Duodenal mucosa (tissue), 2 donors: ENCODE measurements at regions not wholly inside any gene's neighbourhood (a gene's known extent, or its start where the extent isn't known, plus 50 kb on each side); places are given as distances from the start of the nearest gene placed in this dataset.

Source experiments
- H3K27ac ChIP-seq: one replicate; pipeline ENCODE4 v1.7.0; 2013; ENCODE audit warnings: low read depth, low read length
- H3K27me3 ChIP-seq, 2 donors: one replicate each; pipeline ENCODE4 v1.7.0; 2013; ENCODE audit warnings: low read length in 2 of 2, control low read depth in 1 of 2; ENCODE audit not compliant: insufficient read depth in 2 of 2, control insufficient read depth in 1 of 2
- H3K36me3 ChIP-seq, 2 donors: one replicate each; pipeline ENCODE4 v1.7.0; 2013; ENCODE audit warnings: low read length in 2 of 2, control low read depth in 1 of 2; ENCODE audit not compliant: insufficient read depth in 2 of 2, control insufficient read depth in 1 of 2
- H3K4me1 ChIP-seq, 2 donors: one replicate each; pipeline ENCODE4 v1.7.0; 2013; ENCODE audit warnings: low read length in 2 of 2, control low read depth in 1 of 2; ENCODE audit not compliant: insufficient read depth in 2 of 2, control insufficient read depth in 1 of 2
- H3K4me3 ChIP-seq, 2 donors: one replicate each; pipeline ENCODE4 v1.7.0; 2013; ENCODE audit warnings: low read length in 2 of 2, low read depth in 1 of 2
- H3K9ac ChIP-seq, 2 donors: one replicate each; pipeline ENCODE4 v1.7.0; 2013; ENCODE audit warnings: low read length in 2 of 2, low read depth in 1 of 2
- H3K9me3 ChIP-seq, 2 donors: one replicate each; pipeline ENCODE4 v1.7.0; 2013; ENCODE audit warnings: low read length in 2 of 2, control low read depth in 1 of 2; ENCODE audit not compliant: control insufficient read depth in 1 of 2

GRCh38 chr7:153444641-153445040 is 607.6 kb upstream of the DPP6 start:
- H3K27me3 ChIP-seq = no peaks in the 10 kb centered on the region
- H3K4me3 ChIP-seq = no peak overlapping the region
- no peaks in the 10 kb centered on the region for H3K36me3 ChIP-seq
- no peaks in the 10 kb centered on the region for H3K4me1 ChIP-seq
- peaks cover 14 to 15% of the 10 kb centered on the region in 2 donors for H3K9me3 ChIP-seq
- H3K9ac ChIP-seq = no peak overlapping the region
- no peak overlapping the region for H3K27ac ChIP-seq

DNA sequence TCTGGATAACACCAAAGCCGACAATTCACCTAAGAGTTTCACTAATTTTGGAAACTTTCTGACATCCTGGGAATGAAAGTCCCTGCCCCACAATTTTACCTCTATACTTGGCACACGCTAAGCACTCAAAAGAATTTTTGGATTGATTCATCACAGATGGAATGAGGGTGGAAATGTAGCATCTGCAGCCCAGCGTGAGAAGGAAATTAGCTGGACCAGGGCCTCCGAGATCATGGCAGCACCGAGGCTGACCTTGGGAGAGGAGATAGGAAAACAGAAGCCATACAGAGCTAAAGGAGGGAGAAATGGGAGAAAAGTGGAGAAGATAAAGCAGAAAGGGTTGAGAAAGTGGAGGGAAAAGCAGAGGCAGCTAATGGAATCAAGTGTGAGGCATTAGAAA is 606.6 kb upstream of the DPP6 start:
- Histone ChIP-seq H3K9ac (no peak overlapping the region), H3K27ac (no peak overlapping the region), H3K4me3 (no peak overlapping the region), H3K27me3 (no peaks in the 10 kb centered on the region), H3K4me1 (no peaks in the 10 kb centered on the region), H3K9me3 (peaks cover 14 to 15% of the 10 kb centered on the region in 2 donors), H3K36me3 (no peaks in the 10 kb centered on the region)

- Histone ChIP-seq H3K36me3 (no peaks in the 10 kb centered on the region), H3K27me3 (no peaks in the 10 kb centered on the region), H3K27ac (no peak overlapping the region), H3K9me3 (peaks cover 10 to 13% of the 10 kb centered on the region in 2 donors), H3K4me3 (no peak overlapping the region), H3K4me1 (no peaks in the 10 kb centered on the region), H3K9ac (no peak overlapping the region)
Observed at GRCh38 chr7:153446490-153446889, 605.7 kb upstream of the DPP6 start.

DNA sequence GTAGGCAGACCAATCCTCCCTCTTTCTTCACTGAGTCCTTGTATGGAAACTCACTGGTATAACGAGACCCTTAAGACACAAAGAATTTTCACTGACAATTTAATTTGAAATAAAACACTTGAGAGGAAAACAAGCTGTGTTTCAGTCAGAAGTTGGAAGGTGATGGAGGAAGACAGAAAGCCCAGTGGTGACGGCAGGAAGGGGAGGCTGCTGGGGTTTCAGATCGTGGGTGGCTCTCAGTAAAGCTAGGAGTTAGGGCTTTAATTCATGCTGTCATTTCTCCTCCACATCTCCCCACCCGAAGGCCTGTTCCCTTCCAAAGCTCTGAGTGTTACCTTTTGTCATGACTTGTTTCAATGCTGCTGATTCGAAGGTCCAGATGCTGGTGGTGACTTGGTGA is 605.2 kb upstream of the DPP6 start:
- Histone ChIP-seq H3K27ac (no peak overlapping the region), H3K27me3 (no peaks in the 10 kb centered on the region), H3K4me1 (no peaks in the 10 kb centered on the region), H3K4me3 (no peak overlapping the region), H3K9ac (no peak overlapping the region), H3K9me3 (peaks cover 10 to 11% of the 10 kb centered on the region in 2 donors), H3K36me3 (no peaks in the 10 kb centered on the region)

DNA sequence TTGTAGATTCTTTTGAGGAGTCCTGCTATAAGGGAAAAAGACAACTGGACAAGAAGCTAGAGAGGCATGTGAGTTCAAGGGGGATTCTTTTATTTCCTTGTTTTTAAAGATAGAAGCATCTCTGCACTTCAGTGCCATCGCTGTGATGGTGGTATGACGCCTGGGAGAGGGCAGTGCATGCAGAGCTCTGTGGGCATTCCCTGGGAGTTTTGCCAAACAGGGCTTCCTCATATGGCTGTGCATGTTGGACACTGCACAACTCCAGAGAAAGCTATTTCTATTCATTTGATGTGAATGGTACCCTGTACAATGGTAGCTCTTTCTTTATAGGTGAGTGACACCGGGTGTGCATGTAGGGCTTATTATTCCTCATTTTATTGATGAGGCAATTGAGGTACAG is 599.5 kb upstream of the DPP6 start:
- H3K36me3 ChIP-seq = no peaks in the 10 kb centered on the region
- no peak overlapping the region for H3K4me3 ChIP-seq
- no peaks in the 10 kb centered on the region for H3K4me1 ChIP-seq
- H3K9me3 ChIP-seq = peaks cover 7 to 21% of the 10 kb centered on the region in 2 donors
- H3K27me3 ChIP-seq = no peaks in the 10 kb centered on the region
- no peak overlapping the region for H3K27ac ChIP-seq
- no peak overlapping the region for H3K9ac ChIP-seq

DNA sequence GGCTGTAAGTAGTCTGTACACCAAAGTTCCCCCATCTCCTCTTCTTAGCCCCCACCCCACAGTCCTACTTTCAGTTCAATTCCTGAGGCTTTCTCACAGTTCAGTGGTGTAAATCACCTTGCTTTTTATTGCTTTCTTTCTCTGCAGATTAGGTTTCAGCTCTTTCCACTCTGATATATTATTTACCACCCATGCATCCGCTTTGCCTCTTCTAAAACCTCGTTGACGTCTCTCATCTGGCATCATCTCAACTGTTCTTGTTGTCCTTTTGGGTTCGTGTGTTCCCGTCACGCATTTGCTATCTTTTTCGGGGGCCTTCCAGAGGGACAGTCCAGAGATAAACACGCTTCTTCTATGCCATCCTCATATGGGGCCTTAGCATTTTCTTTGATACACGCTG is 597.9 kb upstream of the DPP6 start:
- peaks cover 7 to 21% of the 10 kb centered on the region in 2 donors for H3K9me3 ChIP-seq
- H3K4me3 ChIP-seq = no peak overlapping the region
- no peaks in the 10 kb centered on the region for H3K27me3 ChIP-seq
- H3K27ac ChIP-seq = no peak overlapping the region
- H3K4me1 ChIP-seq = no peaks in the 10 kb centered on the region
- no peak overlapping the region for H3K9ac ChIP-seq
- no peaks in the 10 kb centered on the region for H3K36me3 ChIP-seq

GRCh38 chr7:153457746-153458145 is 594.5 kb upstream of the DPP6 start:
- Histone ChIP-seq H3K36me3 (no peaks in the 10 kb centered on the region), H3K9me3 (peaks cover 15 to 26% of the 10 kb centered on the region in 2 donors), H3K27ac (no peak overlapping the region), H3K27me3 (no peaks in the 10 kb centered on the region), H3K9ac (no peak overlapping the region), H3K4me1 (no peaks in the 10 kb centered on the region), H3K4me3 (no peak overlapping the region)

GRCh38 chr7:153470004-153470671 is 582.1 kb upstream of the DPP6 start:
- no peaks in the 10 kb centered on the region for H3K27me3 ChIP-seq
- no peak overlapping the region for H3K9ac ChIP-seq
- peaks cover 6 to 22% of the 10 kb centered on the region in 2 donors for H3K9me3 ChIP-seq
- H3K27ac ChIP-seq = no peak overlapping the region
- H3K36me3 ChIP-seq = no peaks in the 10 kb centered on the region
- no peak overlapping the region for H3K4me3 ChIP-seq
- no peaks in the 10 kb centered on the region for H3K4me1 ChIP-seq

- Histone ChIP-seq H3K4me1 (no peaks in the 10 kb centered on the region), H3K9ac (no peak overlapping the region), H3K27ac (no peak overlapping the region), H3K4me3 (no peak overlapping the region), H3K36me3 (no peaks in the 10 kb centered on the region), H3K9me3 (peaks cover 6 to 19% of the 10 kb centered on the region in 2 donors), H3K27me3 (no peaks in the 10 kb centered on the region)
Observed at GRCh38 chr7:153472516-153472915, 579.7 kb upstream of the DPP6 start.

- no peak overlapping the region for H3K4me3 ChIP-seq
- peaks cover 7 to 18% of the 10 kb centered on the region in 2 donors for H3K9me3 ChIP-seq
- H3K27ac ChIP-seq = no peak overlapping the region
- H3K9ac ChIP-seq = no peak overlapping the region
- no peaks in the 10 kb centered on the region for H3K4me1 ChIP-seq
- H3K27me3 ChIP-seq = no peaks in the 10 kb centered on the region
- no peaks in the 10 kb centered on the region for H3K36me3 ChIP-seq
Observed at GRCh38 chr7:153473185-153473584, 579.0 kb upstream of the DPP6 start.
